ENCODE measurements at regions not wholly inside any gene's neighbourhood (a gene's known extent, or its start where the extent isn't known, plus 50 kb on each side); places are given as distances from the start of the nearest gene placed in this dataset.
"Not testable (repeated sequence)": the region's sequence is repeated elsewhere in the genome, so short reads cannot be mapped to it uniquely, and the experiment has no call there.

DNA sequence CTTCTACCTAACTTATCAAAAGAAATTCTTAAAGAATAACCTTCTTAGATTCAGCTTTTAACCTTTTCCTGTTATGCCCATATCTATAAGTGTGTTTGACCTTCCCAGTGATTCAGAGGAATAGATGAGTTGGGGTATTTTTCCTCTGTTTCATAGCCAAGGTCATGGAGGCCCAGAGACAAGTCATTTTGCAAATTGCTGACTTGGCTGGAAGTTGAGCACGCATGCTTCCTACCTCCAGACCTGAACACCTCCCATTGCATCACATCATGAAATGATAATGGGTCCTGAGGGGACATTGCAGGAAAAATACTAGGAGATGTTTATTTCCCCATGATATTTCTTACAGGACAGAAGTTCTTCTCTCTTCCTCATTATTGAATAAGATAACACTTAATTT is 158.6 kb upstream of the LMCD1 start:
- DNase-seq = no peak

DNA sequence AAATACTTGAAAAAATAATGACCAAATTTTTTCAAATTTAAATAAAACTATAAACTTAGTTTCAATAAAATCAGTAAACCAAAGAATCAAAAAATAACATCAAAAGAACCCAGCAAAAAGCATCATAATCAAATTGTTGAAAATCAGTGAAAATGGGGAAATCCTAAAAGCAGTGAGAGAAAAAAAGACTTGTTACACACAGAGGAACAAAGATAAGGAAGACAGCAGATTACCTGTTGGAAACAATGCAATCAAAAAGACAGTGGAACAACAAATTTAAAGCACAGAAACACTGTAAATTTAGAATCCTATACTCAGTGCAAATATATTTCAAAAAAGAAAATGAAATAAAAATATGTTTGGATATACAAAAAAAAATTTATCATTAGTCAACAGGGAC is 156.2 kb upstream of the LMCD1 start:
- no peak for DNase-seq

- DNase-seq = no peak
These were observed 153.5 kb upstream of the LMCD1 start for GRCh38 chr3:8348076-8348475.

- DNase-seq = no peak
These were observed 149.1 kb upstream of the LMCD1 start for GRCh38 chr3:8352475-8352874.

- DNase-seq = no peak
These were observed 148.3 kb upstream of the LMCD1 start for GRCh38 chr3:8353364-8353763.

- no peak for DNase-seq
These were observed 146.3 kb upstream of the LMCD1 start for GRCh38 chr3:8355346-8355745.

DNA sequence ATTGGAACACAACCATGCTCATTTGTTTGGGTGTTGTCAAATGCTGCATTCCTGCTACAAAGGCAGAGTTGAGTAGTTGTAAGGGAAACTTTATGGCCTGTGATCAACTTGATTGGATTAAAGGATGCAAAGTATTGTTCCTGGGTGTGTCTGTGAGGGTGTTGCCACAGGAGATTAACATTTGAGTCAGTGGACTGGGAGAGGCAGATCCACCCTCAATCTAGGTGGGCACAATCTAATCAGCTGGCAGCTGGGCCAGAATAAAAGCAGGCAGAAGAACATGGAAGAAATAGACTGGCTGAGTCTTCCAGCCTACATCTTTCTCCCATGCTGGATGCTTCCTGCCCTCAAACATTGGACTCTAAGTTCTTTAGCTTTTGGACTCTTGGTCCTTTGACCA is 145.6 kb upstream of the LMCD1 start:
- DNase-seq = not testable (repeated sequence)

DNA sequence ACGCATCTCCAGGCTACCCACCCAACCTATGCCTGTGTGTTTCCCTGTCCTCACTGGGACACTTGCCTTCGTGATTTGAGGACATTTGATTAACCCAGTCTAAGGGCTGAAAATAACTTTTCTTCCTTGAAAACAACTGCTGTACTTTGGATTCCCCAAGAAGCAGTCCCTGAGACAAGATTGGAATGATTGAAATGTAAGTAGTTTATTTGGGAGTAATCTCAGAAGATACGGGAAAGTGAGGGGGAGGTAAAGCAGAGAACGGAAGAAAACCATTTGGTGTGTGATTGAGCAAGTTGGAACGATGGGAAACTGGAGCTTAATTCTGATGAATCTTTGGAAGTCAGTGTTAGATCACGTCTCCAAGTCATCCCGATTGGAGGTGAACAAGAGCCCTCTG is 143.8 kb upstream of the LMCD1 start:
- DNase-seq = no peak

DNA sequence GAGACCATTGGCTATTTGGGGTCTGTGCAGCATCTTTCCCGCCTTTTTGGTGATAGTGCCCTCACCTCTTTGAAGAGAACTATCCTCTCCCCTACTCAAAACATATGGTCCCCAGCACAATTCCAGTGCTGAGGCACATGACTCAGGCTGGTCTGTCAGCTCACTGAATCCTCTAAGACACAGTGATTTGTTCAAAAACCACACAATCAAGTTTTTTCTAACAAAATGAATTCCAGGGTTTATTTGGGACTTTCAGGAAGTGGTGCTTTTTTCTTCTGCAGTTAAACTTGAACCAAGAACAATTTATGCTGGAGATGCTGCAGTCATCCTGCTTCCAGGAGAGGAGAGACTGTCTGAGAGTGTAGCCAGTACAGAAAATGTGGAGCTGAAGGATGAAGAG is 142.5 kb upstream of the LMCD1 start:
- DNase-seq = no peak

GRCh38 chr3:8363200-8363599 is 138.4 kb upstream of the LMCD1 start:
- no peak for DNase-seq

GRCh38 chr3:8365541-8365940 is 136.1 kb upstream of the LMCD1 start:
- DNase-seq = no peak

- no peak for DNase-seq
These were observed 135.3 kb upstream of the LMCD1 start for GRCh38 chr3:8366219-8366810.

DNA sequence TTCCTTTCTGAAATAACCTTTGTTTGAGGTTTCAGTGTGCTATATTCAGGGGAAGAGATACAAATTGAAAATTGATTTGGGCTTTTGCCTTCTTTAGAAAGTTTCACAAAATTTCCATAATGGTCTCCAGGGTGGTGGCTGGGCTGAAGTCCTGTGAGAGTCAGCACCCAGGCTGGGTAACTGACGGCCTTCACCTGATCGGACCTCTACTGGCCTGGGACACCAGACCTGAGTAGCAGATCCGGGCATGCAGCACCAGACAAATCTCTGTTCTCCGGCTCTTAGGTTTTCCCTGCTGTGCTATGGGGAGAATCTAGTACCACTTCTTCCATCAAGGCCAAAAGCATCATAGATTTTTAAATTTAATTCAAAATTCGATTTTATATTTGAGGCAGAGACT is 133.0 kb upstream of the LMCD1 start:
- DNase-seq = no peak

DNA sequence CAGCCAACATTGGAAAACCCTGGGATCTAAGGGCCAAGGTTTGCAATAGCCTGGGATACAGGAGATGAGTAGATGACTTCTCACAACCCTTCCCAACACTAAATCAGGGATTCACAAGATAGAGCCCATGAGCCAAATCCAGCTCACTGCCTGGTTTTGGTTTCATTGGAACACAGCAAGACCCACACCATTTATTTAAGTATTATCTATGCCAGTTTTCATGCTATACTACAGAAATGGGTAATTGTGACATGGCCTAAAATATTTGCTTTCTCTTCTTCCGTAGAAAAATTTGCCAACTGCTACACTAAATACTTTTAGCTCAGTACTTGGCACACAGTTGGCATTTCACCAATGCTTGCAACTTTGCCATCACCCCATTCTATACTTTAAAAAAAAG is 132.0 kb upstream of the LMCD1 start:
- DNase-seq = no peak

DNA sequence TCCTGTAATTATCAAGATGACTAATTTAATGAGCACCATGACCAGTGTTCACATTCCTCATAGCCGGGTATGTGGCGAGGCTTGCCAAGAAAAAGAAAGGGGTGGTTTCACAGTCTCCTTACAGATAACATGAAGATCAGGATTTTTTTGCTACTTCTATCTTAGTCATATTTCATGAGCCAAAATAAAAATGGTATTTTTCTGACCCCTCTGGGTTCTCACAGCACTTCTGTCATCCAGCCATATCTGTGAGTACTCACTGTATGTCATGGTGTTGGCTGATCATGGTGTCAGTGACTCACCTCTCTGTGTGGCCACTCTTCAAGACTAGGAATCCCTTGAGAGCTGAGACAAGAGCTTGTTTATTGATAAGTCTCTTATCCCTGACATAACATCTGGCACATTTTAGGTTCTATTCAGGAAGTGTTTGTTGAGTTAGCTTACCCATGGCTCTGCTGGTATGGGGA is 130.5 kb upstream of the LMCD1 start:
- no peak for DNase-seq

- DNase-seq = no peak
These were observed 129.6 kb upstream of the LMCD1 start for GRCh38 chr3:8371960-8372463.

DNA sequence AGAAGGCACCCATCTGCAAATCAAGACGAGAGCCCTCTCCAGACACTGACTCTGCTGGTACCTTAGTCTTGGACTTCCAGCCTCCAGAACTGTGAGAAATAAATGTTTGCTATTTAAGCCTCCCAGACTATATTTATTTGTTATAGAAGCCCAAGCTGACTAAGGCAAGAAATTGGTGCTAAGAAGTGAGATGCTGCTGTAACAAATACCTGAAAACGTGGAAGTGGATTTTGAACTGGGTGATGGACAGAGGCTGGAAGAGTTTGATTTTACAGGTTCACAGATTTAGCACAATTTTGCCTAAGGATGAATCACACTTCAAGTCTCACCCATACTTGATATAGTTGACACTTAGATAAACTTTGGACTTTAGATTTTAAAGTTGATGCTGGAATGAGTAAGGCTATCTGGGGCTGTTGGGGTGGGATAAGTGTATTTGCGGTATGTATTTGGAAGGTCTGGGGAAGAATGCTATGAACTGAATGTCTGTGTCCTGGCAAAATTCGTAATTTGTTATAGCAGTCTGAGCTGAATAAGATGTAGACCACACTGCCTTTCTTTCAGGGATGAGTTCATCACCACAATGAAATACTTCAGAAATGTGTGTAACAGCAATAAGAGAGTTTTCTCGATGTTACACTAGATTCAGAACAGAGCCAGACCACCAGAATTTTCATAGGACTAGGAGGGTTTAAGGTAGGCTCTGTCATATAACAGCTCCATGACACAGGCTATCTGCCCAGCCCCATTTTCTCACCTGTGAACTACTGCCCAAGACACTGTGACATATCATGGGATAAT is 120.5 kb upstream of the LMCD1 start:
- no peak for DNase-seq

DNA sequence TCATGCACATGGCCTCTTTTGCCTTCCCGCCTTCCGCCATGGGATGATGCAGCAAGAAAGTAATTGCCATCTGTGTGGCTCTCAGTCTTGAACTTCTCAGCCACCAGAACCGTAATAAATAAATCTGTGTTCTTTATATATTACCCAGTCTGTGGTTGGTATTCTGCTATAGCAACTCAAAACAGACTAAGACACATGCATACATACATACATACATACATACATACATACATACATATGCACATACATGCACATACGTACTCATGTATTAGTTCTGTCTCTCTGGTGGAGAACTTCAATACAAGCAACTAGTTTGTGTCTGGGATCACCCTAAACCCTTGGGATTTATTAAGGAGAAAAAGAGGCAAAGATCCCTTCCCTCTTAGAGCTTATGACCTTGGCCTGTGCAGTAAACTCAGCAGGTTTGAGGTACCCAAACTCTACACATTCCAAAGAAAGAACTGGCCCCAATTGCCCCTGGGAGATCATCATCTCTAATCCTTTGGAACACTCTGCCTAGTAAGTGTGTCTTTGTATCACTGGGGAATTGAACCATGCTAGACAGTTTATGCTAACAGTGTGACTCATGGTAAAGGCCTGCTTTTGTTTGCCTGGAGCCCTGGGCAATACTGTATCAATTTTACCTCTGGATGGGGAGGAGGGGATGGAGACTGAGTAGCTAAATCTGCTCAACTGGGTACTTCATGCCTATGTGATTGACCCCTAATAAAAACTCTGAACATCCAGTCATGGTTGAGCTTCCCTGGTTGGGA is 115.6 kb upstream of the LMCD1 start:
- no peak for DNase-seq

DNA sequence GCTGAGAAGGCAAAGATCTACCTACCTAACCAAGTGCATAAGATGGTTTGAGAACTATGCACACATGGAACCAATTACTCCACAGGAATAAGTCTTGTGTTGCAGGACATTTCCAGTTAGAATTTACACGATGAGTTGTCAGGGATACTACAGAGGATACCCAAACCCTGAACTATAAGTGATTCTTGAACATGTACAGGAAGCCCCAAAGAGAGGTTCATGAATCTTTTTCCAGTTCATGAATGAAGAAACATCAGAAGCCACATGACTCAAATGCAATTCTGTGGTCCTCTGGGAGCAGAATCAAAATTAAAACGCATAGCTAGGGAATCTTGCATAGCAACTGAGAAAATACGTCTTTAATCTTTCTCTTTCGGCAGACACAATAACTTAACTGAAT is 114.1 kb upstream of the LMCD1 start:
- DNase-seq = no peak

DNA sequence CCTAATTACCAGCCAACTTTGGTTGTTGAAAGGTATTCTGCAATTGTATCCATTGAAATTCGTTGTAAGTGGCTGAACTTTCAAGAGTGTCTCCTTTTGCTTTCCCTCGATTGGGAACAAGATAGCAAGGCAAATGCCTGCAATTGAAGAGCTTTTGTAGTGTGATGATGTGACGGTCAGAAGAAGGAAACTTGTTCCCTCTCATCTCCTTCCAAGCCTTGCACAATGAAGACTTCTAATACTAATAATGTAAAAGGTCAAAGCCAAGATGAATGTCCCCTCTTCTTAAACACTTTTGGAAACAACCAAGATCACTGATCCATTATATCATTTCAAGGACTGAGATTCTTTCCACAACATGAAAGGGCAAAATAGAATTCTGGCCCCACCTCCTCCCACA is 101.9 kb upstream of the LMCD1 start:
- DNase-seq = no peak

DNA sequence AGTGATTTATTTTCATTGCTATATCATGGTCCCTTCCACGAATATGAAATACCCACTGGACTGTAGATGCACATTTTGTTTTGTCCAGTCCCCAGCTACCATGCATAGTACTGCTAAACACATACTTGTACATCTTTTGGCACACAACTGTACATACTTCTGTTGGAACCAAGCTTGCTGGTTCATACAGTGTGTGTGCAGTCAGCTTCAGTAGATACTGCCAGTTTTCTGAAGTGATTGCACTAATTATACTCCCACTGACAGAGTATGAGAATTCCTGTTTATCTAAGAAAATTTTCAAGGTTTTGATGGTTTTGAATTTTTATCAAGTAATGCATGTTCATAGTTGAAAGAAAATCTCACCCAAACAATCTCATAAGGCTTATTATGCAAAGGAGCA is 100.7 kb upstream of the LMCD1 start:
- no peak for DNase-seq

DNA sequence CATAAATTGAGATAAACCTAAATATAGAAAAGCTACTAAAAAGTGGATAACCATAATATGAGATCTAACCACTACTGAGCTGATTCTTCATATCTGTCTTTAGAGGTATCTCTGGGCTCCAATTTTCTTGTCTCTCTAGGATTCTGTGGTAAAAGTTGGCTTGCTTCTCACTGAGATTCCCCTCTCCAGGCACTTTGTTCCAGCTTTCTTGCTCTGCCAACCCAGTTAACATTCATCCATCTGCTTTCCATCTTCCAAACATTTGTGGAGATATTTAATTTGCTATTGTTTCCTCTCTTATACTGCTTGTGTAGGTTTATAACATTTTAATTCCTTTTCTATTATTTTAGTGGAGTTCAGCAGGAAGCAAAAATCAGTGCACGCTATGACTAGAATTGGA is 97.6 kb upstream of the LMCD1 start:
- DNase-seq = no peak

Measured in amygdala (tissue), 56 donors.